ENCODE measurements at regions not wholly inside any gene's neighbourhood (a gene's known extent, or its start where the extent isn't known, plus 50 kb on each side); places are given as distances from the start of the nearest gene placed in this dataset.

DNA sequence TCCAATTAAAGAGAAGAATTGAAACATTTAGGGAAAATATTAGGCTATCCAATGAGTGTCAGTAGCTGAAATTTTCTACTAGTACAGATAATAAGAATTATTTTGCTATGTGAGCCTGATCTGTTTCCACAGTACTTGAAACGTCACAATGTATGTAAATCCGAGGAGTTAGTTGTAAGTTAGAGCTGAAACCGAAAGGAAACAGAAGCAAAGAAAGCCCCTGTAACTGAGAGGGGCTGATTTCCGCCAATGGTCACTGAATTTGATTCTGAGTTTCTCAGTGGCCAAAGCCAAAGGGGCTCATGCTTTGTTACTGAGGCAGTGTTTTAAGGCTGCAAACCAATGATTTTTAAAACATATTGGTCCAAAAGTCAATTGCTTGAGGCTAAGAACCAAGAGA is 168.3 kb upstream of the DUSP10 start:
- TF ChIP-seq, protein P1, sequence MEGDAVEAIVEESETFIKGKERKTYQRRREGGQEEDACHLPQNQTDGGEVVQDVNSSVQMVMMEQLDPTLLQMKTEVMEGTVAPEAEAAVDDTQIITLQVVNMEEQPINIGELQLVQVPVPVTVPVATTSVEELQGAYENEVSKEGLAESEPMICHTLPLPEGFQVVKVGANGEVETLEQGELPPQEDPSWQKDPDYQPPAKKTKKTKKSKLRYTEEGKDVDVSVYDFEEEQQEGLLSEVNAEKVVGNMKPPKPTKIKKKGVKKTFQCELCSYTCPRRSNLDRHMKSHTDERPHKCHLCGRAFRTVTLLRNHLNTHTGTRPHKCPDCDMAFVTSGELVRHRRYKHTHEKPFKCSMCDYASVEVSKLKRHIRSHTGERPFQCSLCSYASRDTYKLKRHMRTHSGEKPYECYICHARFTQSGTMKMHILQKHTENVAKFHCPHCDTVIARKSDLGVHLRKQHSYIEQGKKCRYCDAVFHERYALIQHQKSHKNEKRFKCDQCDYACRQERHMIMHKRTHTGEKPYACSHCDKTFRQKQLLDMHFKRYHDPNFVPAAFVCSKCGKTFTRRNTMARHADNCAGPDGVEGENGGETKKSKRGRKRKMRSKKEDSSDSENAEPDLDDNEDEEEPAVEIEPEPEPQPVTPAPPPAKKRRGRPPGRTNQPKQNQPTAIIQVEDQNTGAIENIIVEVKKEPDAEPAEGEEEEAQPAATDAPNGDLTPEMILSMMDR (conservative IDR thresholded peaks at IDR 0.05) = no peak
- no peak for TF ChIP-seq ZFX (IDR thresholded peaks at IDR 0.05)

All from C4-2B (cell line).